H1 (cell line): ENCODE measurements at regions not wholly inside any gene's neighbourhood (a gene's known extent, or its start where the extent isn't known, plus 50 kb on each side); places are given as distances from the start of the nearest gene placed in this dataset.

Experiments
- CTCF ChIA-PET: fragments of 300-600 bp; sonication (Branson Sonifier 250); formaldehyde crosslinking; loops from one replicate; lab custom pipeline; 2021; ENCODE audit not compliant: partially characterized antibody; lab: Charles Lee
- POLR2A ChIA-PET: fragments of 300-600 bp; sonication (Branson Sonifier 250); formaldehyde crosslinking; loops from one replicate; lab custom pipeline; 2021; ENCODE audit warnings: inconsistent platforms; ENCODE audit not compliant: partially characterized antibody; lab: Charles Lee
- DNase-seq, 2 experiments: peaks; one replicate each; pipeline versions ENCODE4 v3.0.0 to v3.0.0-alpha.2; 2010 to 2022; ENCODE audit warnings: low spot score in 2 of 2, low read depth in 1 of 2, mixed read lengths in 1 of 2
- FAIRE-seq: peaks from 2 replicates; lab custom pipeline; 2011; peaks lifted over from hg19 to GRCh38; lab: Jason Lieb, UNC
- H2AFZ ChIP-seq: 2 replicates; pipeline ENCODE4 v1.8.1; 2012; ENCODE audit warnings: low read length, inconsistent platforms
- H2AK5ac ChIP-seq: 2 replicates; pipeline ENCODE4 v1.6.1; 2013; ENCODE audit warnings: low read depth, low read length
- H2BK120ac ChIP-seq: replicated peaks from 2 replicates; pipeline ENCODE3; 2013; ENCODE audit warnings: low read depth, low read length, inconsistent platforms
- H2BK12ac ChIP-seq: 2 replicates; pipeline ENCODE4 v1.6.1; 2013; ENCODE audit warnings: low read depth, low read length
- H2BK15ac ChIP-seq: 2 replicates; pipeline ENCODE4 v1.6.1; 2013; ENCODE audit warnings: low read length
- H2BK20ac ChIP-seq: 2 replicates; pipeline ENCODE4 v1.6.1; 2013; ENCODE audit warnings: low read length
- H2BK5ac ChIP-seq: 2 replicates; pipeline ENCODE4 v1.6.1; 2013; ENCODE audit warnings: low read depth, low read length
- H3K14ac ChIP-seq: 2 replicates; pipeline ENCODE4 v1.6.1; 2013; ENCODE audit warnings: inconsistent platforms; ENCODE audit not compliant: insufficient read length
- H3K18ac ChIP-seq: 2 replicates; pipeline ENCODE4 v1.6.1; 2013; ENCODE audit warnings: low read length; ENCODE audit errors: extremely low read depth
- H3K23ac ChIP-seq: 2 replicates; pipeline ENCODE4 v1.6.1; 2013; ENCODE audit warnings: inconsistent platforms; ENCODE audit not compliant: insufficient read length
- H3K23me2 ChIP-seq: 2 replicates; pipeline ENCODE4 v1.6.1; 2013; ENCODE audit warnings: low read depth, low read length
- H3K27ac ChIP-seq: 2 replicates; pipeline ENCODE4 v1.6.1; 2011; ENCODE audit warnings: low read depth, low read length, inconsistent platforms
- H3K27me3 ChIP-seq, 4 experiments: replicated peaks in 1 of 4; 1 replicate in 1 of 4; 2 replicates in 3 of 4; pipeline versions ENCODE4 v1.6.1 to v1.8.1; 2011 to 2013; ENCODE audit warnings: low read length in 3 of 4, mild to moderate bottlenecking in 3 of 4, inconsistent platforms in 2 of 4, mixed read lengths in 2 of 4, moderate library complexity in 1 of 4; ENCODE audit not compliant: control insufficient read depth in 3 of 4, insufficient read depth in 3 of 4; ENCODE audit errors: extremely low read depth in 1 of 4
- H3K36me3 ChIP-seq, 4 experiments: 2 replicates each; pipeline versions ENCODE4 v1.6.1 to v1.8.1; 2011 to 2013; ENCODE audit warnings: mild to moderate bottlenecking in 4 of 4, low read length in 3 of 4, moderate library complexity in 2 of 4, control low read depth in 1 of 4, inconsistent platforms in 1 of 4; ENCODE audit not compliant: insufficient read depth in 4 of 4, control insufficient read depth in 2 of 4
- H3K4ac ChIP-seq: replicated peaks from 2 replicates; pipeline ENCODE3; 2013; ENCODE audit warnings: low read length, low read depth, mixed read lengths, inconsistent platforms; ENCODE audit not compliant: insufficient read length
- H3K4me1 ChIP-seq, 4 experiments: replicated peaks in 1 of 4; 1 replicate in 1 of 4; 2 replicates in 3 of 4; pipeline versions ENCODE4 v1.6.1 to v1.8.1; 2011 to 2013; ENCODE audit warnings: low read length in 3 of 4, inconsistent platforms in 2 of 4, mixed read lengths in 1 of 4; ENCODE audit not compliant: insufficient read depth in 4 of 4, control insufficient read depth in 3 of 4
- H3K4me2 ChIP-seq, 2 experiments: 2 replicates each; pipeline versions ENCODE4 v1.6.1 to v1.8.1; 2011 to 2013; ENCODE audit warnings: low read depth in 2 of 2, low read length in 2 of 2, control low read depth in 1 of 2, inconsistent platforms in 1 of 2, mild to moderate bottlenecking in 1 of 2; ENCODE audit not compliant: insufficient read depth in 1 of 2
- H3K4me3 ChIP-seq, 4 experiments: fragments of 200-600, 300-600 bp in 1 of 4; sonication (generic), shearing (Covaris generic), sonication (Bioruptor Twin) in 1 of 4; 2 replicates each; pipeline versions ENCODE4 v1.5.1 to v1.8.1; 2011 to 2016; ENCODE audit warnings: low read length in 4 of 4, low read depth in 3 of 4, control low read depth in 2 of 4, inconsistent platforms in 2 of 4, mild to moderate bottlenecking in 2 of 4, mixed read lengths in 1 of 4, moderate library complexity in 1 of 4; ENCODE audit not compliant: insufficient read depth in 2 of 4; ENCODE audit errors: extremely low read depth in 1 of 4
- H3K56ac ChIP-seq: replicated peaks from 2 replicates; pipeline ENCODE3; 2013; ENCODE audit warnings: low read depth, mild to moderate bottlenecking, mixed read lengths, low read length, inconsistent platforms; ENCODE audit not compliant: insufficient read length
- H3K79me1 ChIP-seq: 2 replicates; pipeline ENCODE4 v1.6.1; 2013; ENCODE audit warnings: low read depth, low read length, control low read depth
- H3K79me2 ChIP-seq, 2 experiments: 2 replicates each; pipeline versions ENCODE4 v1.6.1 to v1.8.1; 2012 to 2013; ENCODE audit warnings: low read length in 2 of 2, mild to moderate bottlenecking in 2 of 2, inconsistent platforms in 1 of 2; ENCODE audit not compliant: insufficient read depth in 2 of 2, control insufficient read depth in 1 of 2
- H3K9ac ChIP-seq, 4 experiments: replicated peaks in 1 of 4; 1 replicate in 1 of 4; 2 replicates in 3 of 4; pipeline versions ENCODE4 v1.6.1 to v1.8.1; 2011 to 2013; ENCODE audit warnings: low read depth in 3 of 4, low read length in 3 of 4, control low read depth in 2 of 4, mild to moderate bottlenecking in 2 of 4, moderate library complexity in 2 of 4, inconsistent platforms in 1 of 4; ENCODE audit errors: extremely low read depth in 1 of 4
- H3K9me3 ChIP-seq, 2 experiments: 2 replicates each; pipeline versions ENCODE4 v1.6.1 to v1.8.1; 2012 to 2013; ENCODE audit warnings: mild to moderate bottlenecking in 2 of 2, moderate library complexity in 2 of 2, control low read depth in 1 of 2, inconsistent platforms in 1 of 2, low read depth in 1 of 2, low read length in 1 of 2, mixed read lengths in 1 of 2; ENCODE audit not compliant: insufficient read depth in 2 of 2
- H4K20me1 ChIP-seq, 2 experiments: replicated peaks in 1 of 2; 2 replicates each; pipeline versions ENCODE3 to v1.8.1; 2011 to 2013; ENCODE audit warnings: inconsistent platforms in 2 of 2, low read length in 2 of 2, mild to moderate bottlenecking in 1 of 2; ENCODE audit not compliant: insufficient read depth in 2 of 2, control insufficient read depth in 1 of 2
- H4K5ac ChIP-seq: 2 replicates; pipeline ENCODE4 v1.6.1; 2013; ENCODE audit warnings: low read length, low read depth, mixed read lengths, inconsistent platforms; ENCODE audit not compliant: insufficient read length
- H4K8ac ChIP-seq: 2 replicates; pipeline ENCODE4 v1.8.0; 2013; ENCODE audit warnings: mild to moderate bottlenecking, moderate library complexity, low read length, inconsistent platforms; ENCODE audit not compliant: insufficient read depth; ENCODE audit errors: extremely low read depth
- H4K91ac ChIP-seq: replicated peaks from 2 replicates; pipeline ENCODE3; 2013; ENCODE audit warnings: low read length, mixed read lengths, inconsistent platforms; ENCODE audit not compliant: insufficient read length
- ASH2L ChIP-seq: fragments of 200-600, 300-600 bp; sonication (generic); IDR thresholded peaks from one replicate; pipeline ENCODE4 v1.7.1; 2017; ENCODE audit warnings: low read length
- GTF2F1 ChIP-seq: IDR thresholded peaks from 2 replicates; pipeline ENCODE4 v1.6.1; 2012; ENCODE audit warnings: low read depth, low read length, improper control_type of control experiment, borderline replicate concordance
- HDAC2 ChIP-seq, 2 experiments: fragments of 300-600 bp in 1 of 2; sonication (generic) in 1 of 2; IDR thresholded peaks; 2 replicates each; pipeline ENCODE4 v1.6.1; 2011 to 2012; ENCODE audit warnings: low read depth in 2 of 2, low read length in 2 of 2, mild to moderate bottlenecking in 2 of 2, moderate library complexity in 2 of 2, borderline replicate concordance in 1 of 2, inconsistent platforms in 1 of 2
- POU5F1 ChIP-seq: IDR thresholded peaks from 2 replicates; pipeline ENCODE4 v1.6.1; 2011; ENCODE audit warnings: low read depth, mild to moderate bottlenecking, low read length, moderate library complexity
- SIX5 ChIP-seq: IDR thresholded peaks from 2 replicates; pipeline ENCODE4 v1.6.1; 2011; ENCODE audit warnings: mild to moderate bottlenecking, low read depth, low read length
- SP1 ChIP-seq: IDR thresholded peaks from 2 replicates; pipeline ENCODE4 v1.6.1; 2011; ENCODE audit warnings: low read depth, low read length
- SUZ12 ChIP-seq: fragments of 200-600 bp; sonication (generic); IDR thresholded peaks from 2 replicates; pipeline ENCODE4 v1.6.1; 2012; ENCODE audit warnings: mild to moderate bottlenecking, inconsistent platforms, low read length, moderate library complexity, mixed read lengths
- WGBS, 2 experiments: shearing (Covaris generic) in 1 of 2; methylation state at CpG; one replicate each; pipeline versions ENCODE4 v1.1.6 to v1.1.7; 2013 to 2015; ENCODE audit warnings: low lambda C conversion rate in 2 of 2, mixed read lengths in 2 of 2, inconsistent platforms in 1 of 2, low coverage in 1 of 2, missing lambda C conversion rate in 1 of 2; ENCODE audit not compliant: insufficient replicate concordance in 2 of 2, insufficient coverage in 1 of 2, insufficient read length in 1 of 2; ENCODE audit errors: extremely low coverage in 1 of 2, missing lambda C conversion rate in 1 of 2; 5-methylcytosine and 5-hydroxymethylcytosine counted together
- TF ChIP-seq, protein P1 (sequence below): IDR thresholded peaks from 2 replicates; pipeline ENCODE4 v1.6.1; 2012; ENCODE audit warnings: low read length, inconsistent platforms
- TF ChIP-seq, protein P2 (sequence below): IDR thresholded peaks from 2 replicates; pipeline ENCODE4 v1.6.1; 2011; ENCODE audit warnings: low read length, improper control_type of control experiment

DNA sequence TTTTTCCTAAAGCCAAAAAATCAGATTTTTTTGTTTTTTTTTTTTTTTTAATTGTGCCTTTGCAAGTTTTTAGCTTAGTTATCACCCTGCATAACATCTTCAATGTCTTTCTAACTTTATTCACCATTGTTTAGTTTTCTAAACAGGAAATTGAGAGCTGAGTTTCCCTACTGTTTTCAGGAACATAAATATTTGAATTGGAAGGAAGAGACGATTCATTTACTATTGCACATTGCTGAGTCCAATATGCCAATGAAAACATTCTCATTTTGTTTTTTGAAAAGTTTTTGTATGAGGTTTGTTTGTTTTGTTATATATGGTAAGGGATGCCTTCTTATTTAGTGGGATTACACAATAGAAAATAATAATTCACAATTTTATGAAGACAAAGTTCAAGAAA lies 148.4 kb downstream of the ANKRD50 start:
- Histone ChIP-seq H3K9me3 (no peaks in the 10 kb centered on the region), H2AK5ac (no peak overlapping the region), H2BK20ac (no peak overlapping the region), H4K5ac (no peak overlapping the region), H3K4ac (no peak overlapping the region), H2AFZ (no peak overlapping the region), H2BK5ac (no peak overlapping the region), H3K9ac (no peak overlapping the region), H3K4me1 (peaks cover 0 to 4% (median 0%) of the 10 kb centered on the region in 4 experiments; a peak in 2 of 7 replicates), H3K23ac (no peak overlapping the region), H3K56ac (no peak overlapping the region), H3K27ac (no peak overlapping the region), H4K8ac (no peak overlapping the region), H3K27me3 (no peaks in the 10 kb centered on the region), H3K14ac (no peak overlapping the region), H4K91ac (no peak overlapping the region), H3K23me2 (no peaks in the 10 kb centered on the region), H2BK120ac (no peak overlapping the region), H2BK15ac (no peak overlapping the region), H3K36me3 (no peaks in the 10 kb centered on the region), H4K20me1 (no peaks in the 10 kb centered on the region), H2BK12ac (no peak overlapping the region), H3K79me1 (no peaks in the 10 kb centered on the region), H3K4me3 (no peak overlapping the region), H3K79me2 (no peaks in the 10 kb centered on the region), H3K4me2 (no peak overlapping the region), H3K18ac (no peak overlapping the region)
- FAIRE-seq (no peak), DNase-seq (no peak)
- ChIA-PET CTCF (no interaction called here), POLR2A (no interaction called here)
- TF ChIP-seq POU5F1: no peak
- TF ChIP-seq, protein P1, sequence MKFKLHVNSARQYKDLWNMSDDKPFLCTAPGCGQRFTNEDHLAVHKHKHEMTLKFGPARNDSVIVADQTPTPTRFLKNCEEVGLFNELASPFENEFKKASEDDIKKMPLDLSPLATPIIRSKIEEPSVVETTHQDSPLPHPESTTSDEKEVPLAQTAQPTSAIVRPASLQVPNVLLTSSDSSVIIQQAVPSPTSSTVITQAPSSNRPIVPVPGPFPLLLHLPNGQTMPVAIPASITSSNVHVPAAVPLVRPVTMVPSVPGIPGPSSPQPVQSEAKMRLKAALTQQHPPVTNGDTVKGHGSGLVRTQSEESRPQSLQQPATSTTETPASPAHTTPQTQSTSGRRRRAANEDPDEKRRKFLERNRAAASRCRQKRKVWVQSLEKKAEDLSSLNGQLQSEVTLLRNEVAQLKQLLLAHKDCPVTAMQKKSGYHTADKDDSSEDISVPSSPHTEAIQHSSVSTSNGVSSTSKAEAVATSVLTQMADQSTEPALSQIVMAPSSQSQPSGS: no peak
- no peak for TF ChIP-seq HDAC2 (IDR thresholded peaks at IDR 0.05; ENCODE audit: borderline replicate concordance in 1 of 2, low read depth in 2 of 2, low read length in 2 of 2)
- TF ChIP-seq SIX5: no peak
- TF ChIP-seq ASH2L: no peak
- no peak for TF ChIP-seq SUZ12
- TF ChIP-seq GTF2F1: no peak
- TF ChIP-seq, protein P2, sequence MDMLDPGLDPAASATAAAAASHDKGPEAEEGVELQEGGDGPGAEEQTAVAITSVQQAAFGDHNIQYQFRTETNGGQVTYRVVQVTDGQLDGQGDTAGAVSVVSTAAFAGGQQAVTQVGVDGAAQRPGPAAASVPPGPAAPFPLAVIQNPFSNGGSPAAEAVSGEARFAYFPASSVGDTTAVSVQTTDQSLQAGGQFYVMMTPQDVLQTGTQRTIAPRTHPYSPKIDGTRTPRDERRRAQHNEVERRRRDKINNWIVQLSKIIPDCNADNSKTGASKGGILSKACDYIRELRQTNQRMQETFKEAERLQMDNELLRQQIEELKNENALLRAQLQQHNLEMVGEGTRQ: no peak
- TF ChIP-seq SP1: no peak
- WGBS, 2 experiments: 82% methylated on average over 1 of the region's 1 CpG; no CpG with 5 or more reads in 1 of the 2 experiments
